Ectodermal cell (in vitro differentiated cells): ENCODE measurements at regions not wholly inside any gene's neighbourhood (a gene's known extent, or its start where the extent isn't known, plus 50 kb on each side); places are given as distances from the start of the nearest gene placed in this dataset.

ENCODE experiments used
- H3K27ac ChIP-seq: 2 replicates; pipeline ENCODE4 v1.7.0; 2013; ENCODE audit warnings: mild to moderate bottlenecking, low read depth, low read length; ENCODE audit not compliant: insufficient read depth, poor library complexity, severe bottlenecking
- H3K27me3 ChIP-seq: 2 replicates; pipeline ENCODE4 v1.7.0; 2013; ENCODE audit warnings: mild to moderate bottlenecking, low read length; ENCODE audit not compliant: insufficient read depth, control insufficient read depth, poor library complexity, severe bottlenecking
- H3K36me3 ChIP-seq: one replicate; pipeline ENCODE4 v1.7.0; 2013; ENCODE audit warnings: low read length; ENCODE audit not compliant: control insufficient read depth, insufficient read depth
- H3K4me1 ChIP-seq: one replicate; pipeline ENCODE4 v1.7.0; 2013; ENCODE audit warnings: low read length; ENCODE audit not compliant: control insufficient read depth, insufficient read depth
- H3K4me3 ChIP-seq: 2 replicates; pipeline ENCODE4 v1.7.0; 2013; ENCODE audit warnings: low read depth, low read length, control low read depth; ENCODE audit not compliant: insufficient read depth
- H3K9me3 ChIP-seq: 2 replicates; pipeline ENCODE4 v1.7.0; 2013; ENCODE audit warnings: mild to moderate bottlenecking, low read length, moderate library complexity; ENCODE audit not compliant: control insufficient read depth
- WGBS, 2 experiments: methylation state at CpG; one replicate each; pipeline ENCODE4 v1.1.7; 2013; ENCODE audit warnings: missing lambda C conversion rate in 2 of 2; 5-methylcytosine and 5-hydroxymethylcytosine counted together

DNA sequence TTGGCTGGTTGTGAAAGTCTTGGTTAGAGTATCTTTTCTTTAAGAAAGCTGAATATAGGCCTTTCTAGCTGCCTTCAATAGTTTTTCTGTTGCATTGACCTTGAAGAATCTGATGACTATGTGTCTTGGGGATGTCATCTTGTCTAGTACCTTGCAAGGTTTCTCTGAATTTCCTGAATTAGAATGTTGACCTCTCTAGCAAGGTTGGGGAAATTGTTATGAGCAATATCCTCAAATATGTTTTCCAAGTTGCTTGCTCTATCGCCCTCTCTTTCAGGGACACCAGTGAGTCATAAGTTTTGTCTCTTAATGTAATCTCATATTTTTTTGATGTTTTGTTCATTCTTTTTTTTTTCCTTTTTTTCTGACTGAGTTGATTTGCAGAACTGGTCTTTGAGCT is 194.7 kb downstream of the RAB28 start:
- no peak overlapping the region for H3K27ac ChIP-seq
- no peak overlapping the region for H3K4me3 ChIP-seq
- no peaks in the 10 kb centered on the region for H3K9me3 ChIP-seq
- 85% methylated on average over 1 of the region's 1 CpG; no CpG with 5 or more reads in 1 of the 2 experiments for WGBS, 2 experiments
- no peaks in the 10 kb centered on the region for H3K36me3 ChIP-seq
- H3K27me3 ChIP-seq = no peaks in the 10 kb centered on the region
- H3K4me1 ChIP-seq = no peaks in the 10 kb centered on the region

DNA sequence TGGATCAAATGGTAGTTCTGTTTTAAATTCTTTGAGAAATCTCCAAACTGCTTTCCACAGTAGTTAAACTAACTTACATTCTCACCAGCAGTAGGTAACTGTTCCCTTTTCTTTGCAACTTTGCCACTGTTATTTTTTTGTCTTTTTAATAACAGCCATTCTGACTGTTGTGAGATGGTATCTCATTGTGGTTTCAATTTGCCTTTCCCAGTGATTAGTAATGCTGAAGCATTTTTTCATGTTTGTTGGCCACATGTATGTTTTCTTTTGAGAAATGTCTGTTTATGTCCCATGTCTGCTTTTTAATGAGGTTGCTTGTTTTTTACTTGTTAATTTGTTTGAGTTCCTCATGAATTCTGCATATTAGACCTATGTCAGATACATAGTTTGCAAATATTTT is 198.8 kb downstream of the RAB28 start:
- Histone ChIP-seq H3K9me3 (no peaks in the 10 kb centered on the region), H3K4me3 (no peak overlapping the region), H3K27me3 (no peaks in the 10 kb centered on the region), H3K36me3 (no peaks in the 10 kb centered on the region), H3K4me1 (no peaks in the 10 kb centered on the region), H3K27ac (no peak overlapping the region)

DNA sequence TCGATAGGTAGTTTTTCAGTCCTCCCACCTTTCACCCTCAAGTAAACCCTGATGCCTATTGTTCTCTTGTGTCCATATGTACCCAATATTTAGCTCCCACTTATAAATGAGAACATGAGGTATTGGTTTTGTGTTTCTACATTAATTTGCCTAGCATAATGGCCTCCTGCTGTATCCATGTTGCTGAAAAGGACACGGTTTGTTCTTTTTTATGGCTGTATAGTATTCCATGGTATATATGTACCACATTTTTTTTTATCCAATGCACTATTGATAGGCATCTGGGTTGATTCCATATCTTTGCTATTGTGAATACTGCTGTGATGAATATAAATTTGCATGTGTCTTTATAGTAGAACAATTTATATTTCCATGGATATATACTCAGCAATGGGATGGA is 199.2 kb downstream of the RAB28 start:
- Histone ChIP-seq H3K36me3 (no peaks in the 10 kb centered on the region), H3K9me3 (no peaks in the 10 kb centered on the region), H3K27me3 (no peaks in the 10 kb centered on the region), H3K4me1 (no peaks in the 10 kb centered on the region), H3K27ac (no peak overlapping the region), H3K4me3 (no peak overlapping the region)
- WGBS, 2 experiments = 90 to 91% methylated on average over 1 to 2 of the region's 2 CpGs

DNA sequence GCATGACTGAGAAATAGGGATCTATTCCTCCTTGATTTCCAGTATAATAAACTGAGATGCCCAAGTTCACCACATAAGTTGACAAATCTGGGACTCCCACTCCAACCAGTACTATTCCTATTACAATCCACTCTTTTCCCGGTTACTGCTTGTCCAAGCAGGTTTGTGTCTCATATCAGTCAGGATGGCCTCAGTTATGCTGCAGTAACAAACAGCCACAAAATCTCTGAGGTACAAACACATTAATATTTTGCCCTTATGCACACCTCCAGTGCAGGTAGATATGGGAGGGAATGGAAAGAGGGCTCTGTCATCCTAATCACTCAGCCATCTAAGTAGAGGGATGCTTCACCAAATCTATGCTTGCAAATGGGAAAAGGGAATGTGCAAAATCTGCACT is 207.8 kb downstream of the RAB28 start:
- 88 to 89% methylated on average over 1 of the region's 1 CpG for WGBS, 2 experiments
- no peaks in the 10 kb centered on the region for H3K9me3 ChIP-seq

DNA sequence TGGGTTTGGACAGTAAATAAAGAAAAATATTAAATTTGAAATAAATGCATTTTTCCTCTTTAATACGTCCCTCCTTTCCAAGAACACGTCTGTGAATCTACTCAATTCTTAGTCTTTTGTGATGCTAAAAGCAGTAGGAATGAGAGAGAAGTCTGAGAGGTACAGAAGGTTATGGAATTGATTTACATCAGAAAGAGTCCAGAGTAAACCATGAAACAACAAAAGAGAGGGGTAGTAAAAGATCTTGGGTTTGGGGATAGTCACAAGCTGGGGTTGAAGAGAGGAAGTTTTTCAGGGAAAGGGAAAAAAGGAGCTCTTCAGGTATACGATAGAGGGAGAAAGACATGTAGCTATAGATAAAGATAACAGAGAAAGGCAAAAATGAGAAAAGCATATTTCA is 215.4 kb downstream of the RAB28 start:
- Histone ChIP-seq H3K9me3 (no peaks in the 10 kb centered on the region), H3K4me3 (no peak overlapping the region), H3K36me3 (no peaks in the 10 kb centered on the region), H3K27ac (no peak overlapping the region), H3K4me1 (no peaks in the 10 kb centered on the region), H3K27me3 (no peaks in the 10 kb centered on the region)
- 44 to 69% methylated on average over 1 to 2 of the region's 3 CpGs for WGBS, 2 experiments

More for the DNA sequence above, 207.8 kb downstream of the RAB28 start:
- Histone ChIP-seq H3K27me3 (no peaks in the 10 kb centered on the region), H3K4me1 (no peaks in the 10 kb centered on the region), H3K36me3 (no peaks in the 10 kb centered on the region), H3K27ac (no peak overlapping the region), H3K4me3 (no peak overlapping the region)

DNA sequence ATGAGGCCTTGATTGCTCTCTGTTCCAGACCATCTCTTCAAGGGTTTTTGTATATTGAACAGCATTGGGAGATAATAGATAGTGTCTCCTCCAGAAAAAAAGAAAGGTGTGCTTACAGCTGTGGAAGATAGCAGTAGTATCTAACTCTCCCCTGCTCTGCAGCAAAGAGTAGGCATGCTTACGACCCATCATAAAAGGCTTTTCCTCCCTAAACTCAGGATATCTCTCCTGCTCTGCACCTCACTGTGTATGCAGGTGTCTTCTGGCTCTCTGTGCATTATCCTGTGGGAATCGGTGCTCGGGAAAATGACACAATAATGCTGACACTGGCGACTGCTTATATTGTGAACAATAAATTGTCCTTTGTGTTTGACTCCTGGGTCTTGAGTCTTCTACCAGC is 216.0 kb downstream of the RAB28 start:
- H3K9me3 ChIP-seq = no peaks in the 10 kb centered on the region
- no peaks in the 10 kb centered on the region for H3K4me1 ChIP-seq
- no peak overlapping the region for H3K4me3 ChIP-seq
- H3K27ac ChIP-seq = no peak overlapping the region
- WGBS, 2 experiments = 85 to 90% methylated on average over 4 of the region's 4 CpGs
- H3K36me3 ChIP-seq = no peaks in the 10 kb centered on the region
- H3K27me3 ChIP-seq = no peaks in the 10 kb centered on the region

DNA sequence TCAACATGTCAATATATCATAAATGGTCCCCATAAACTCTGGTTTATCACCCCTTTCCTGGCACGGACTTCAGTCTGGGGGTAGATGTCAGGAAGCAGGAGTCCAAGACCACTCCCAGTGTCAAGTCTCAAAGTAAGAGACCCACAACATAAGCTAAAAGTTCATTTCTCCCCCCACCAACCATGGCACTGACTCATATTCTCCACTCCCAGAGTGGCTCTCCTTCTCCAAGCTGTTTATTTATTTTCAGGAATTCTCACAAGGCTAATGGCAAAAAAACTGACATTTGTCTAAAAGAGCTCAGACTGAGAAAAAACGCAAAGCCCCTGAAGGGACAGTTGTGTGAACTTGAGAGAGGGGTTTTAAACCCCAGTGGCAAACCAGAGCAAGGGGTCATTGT is 217.0 kb downstream of the RAB28 start:
- Histone ChIP-seq H3K4me3 (no peak overlapping the region), H3K9me3 (no peaks in the 10 kb centered on the region), H3K27me3 (no peaks in the 10 kb centered on the region), H3K36me3 (no peaks in the 10 kb centered on the region), H3K4me1 (no peaks in the 10 kb centered on the region), H3K27ac (no peak overlapping the region)
- WGBS, 2 experiments = 86 to 92% methylated on average over 2 of the region's 2 CpGs

DNA sequence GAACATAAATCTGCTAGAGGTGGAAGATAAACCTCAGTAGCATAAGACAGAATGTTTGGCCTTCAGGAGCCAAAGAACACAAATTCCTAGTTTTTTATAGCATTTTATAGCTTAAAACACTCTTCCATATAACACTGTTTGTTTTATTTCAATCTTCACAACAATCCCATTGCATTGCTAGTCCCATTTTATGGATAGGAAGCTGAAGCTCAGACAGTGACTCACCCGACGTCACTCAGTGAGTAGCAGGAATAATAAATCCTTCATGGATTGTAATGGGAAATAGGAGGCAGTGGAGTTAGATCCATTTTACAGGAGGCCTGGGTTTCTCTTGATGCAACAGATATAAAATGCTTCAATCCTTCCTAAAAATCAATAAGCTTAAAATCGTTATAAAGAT is 217.5 kb downstream of the RAB28 start:
- peaks cover 1% of the 10 kb centered on the region for H3K4me1 ChIP-seq
- no peaks in the 10 kb centered on the region for H3K9me3 ChIP-seq
- WGBS, 2 experiments = 88 to 90% methylated on average over 3 of the region's 3 CpGs
- no peak overlapping the region for H3K27ac ChIP-seq
- H3K27me3 ChIP-seq = no peaks in the 10 kb centered on the region
- no peaks in the 10 kb centered on the region for H3K36me3 ChIP-seq
- no peak overlapping the region for H3K4me3 ChIP-seq

DNA sequence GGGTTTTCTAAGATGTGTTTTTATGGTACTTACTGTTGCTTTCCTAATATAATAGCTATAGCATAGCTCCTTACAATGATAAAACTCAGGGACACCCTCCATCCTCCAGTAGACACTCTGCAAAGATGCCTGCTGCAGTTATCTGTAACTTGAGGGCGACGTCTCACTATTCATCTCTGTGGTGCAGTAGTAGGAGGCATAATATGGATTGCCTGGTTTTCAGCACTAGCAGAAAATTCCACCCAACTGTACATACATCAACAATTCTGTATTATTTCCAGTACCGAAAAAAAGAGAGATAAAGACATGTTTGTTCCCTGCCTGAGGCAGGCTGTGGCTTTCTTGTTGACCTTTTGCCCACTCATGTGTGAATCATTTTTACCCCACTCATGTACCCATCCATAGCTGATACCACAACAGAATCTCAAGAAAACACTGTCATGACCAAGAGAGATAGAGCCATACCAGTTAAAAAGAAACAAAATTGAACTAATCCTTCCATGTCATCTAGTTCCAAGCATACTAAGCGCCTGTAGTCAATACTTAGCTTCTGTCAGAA is 220.1 kb downstream of the RAB28 start:
- no peak overlapping the region for H3K27ac ChIP-seq

DNA sequence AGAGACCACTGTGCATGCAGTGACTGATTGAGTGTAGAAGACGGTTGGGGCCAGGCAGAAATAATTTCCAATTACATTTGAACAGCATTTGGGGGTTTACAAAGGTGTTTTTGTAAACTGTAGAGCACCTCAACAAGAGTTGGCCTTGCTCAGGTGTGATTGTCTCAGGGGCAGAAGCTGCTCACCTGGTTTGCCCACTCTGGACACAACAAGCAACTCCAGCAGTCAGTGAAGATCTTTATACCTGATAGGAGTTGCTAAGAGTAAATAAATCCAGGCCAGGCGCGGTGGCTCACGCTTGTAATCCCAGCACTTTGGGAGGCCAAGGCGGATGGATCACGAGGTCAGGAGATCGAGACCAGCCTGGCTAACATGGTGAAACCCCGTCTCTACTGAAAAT is 221.3 kb downstream of the RAB28 start:
- H3K36me3 ChIP-seq = no peaks in the 10 kb centered on the region
- no peak overlapping the region for H3K4me3 ChIP-seq
- H3K4me1 ChIP-seq = peaks cover 7% of the 10 kb centered on the region
- WGBS, 2 experiments = 93 to 96% methylated on average over 8 of the region's 8 CpGs
- H3K27ac ChIP-seq = no peak overlapping the region
- no peaks in the 10 kb centered on the region for H3K27me3 ChIP-seq
- H3K9me3 ChIP-seq = no peaks in the 10 kb centered on the region

More for the DNA sequence above, 220.1 kb downstream of the RAB28 start:
- peaks cover 7% of the 10 kb centered on the region for H3K4me1 ChIP-seq
- WGBS, 2 experiments = 91 to 95% methylated on average over 2 to 4 of the region's 4 CpGs
- no peaks in the 10 kb centered on the region for H3K27me3 ChIP-seq
- no peak overlapping the region for H3K4me3 ChIP-seq
- H3K36me3 ChIP-seq = no peaks in the 10 kb centered on the region
- no peaks in the 10 kb centered on the region for H3K9me3 ChIP-seq
